DND-41 (cell line): ENCODE measurements at regions not wholly inside any gene's neighbourhood (a gene's known extent, or its start where the extent isn't known, plus 50 kb on each side); places are given as distances from the start of the nearest gene placed in this dataset.

Experiments
- CTCF ChIP-seq: IDR thresholded peaks from 2 replicates; pipeline ENCODE4 v1.5.1; 2012; ENCODE audit warnings: borderline replicate concordance, low read length, moderate library complexity, mild to moderate bottlenecking; ENCODE audit not compliant: poor library complexity, severe bottlenecking; ENCODE audit errors: extremely low read depth
- EZH2 ChIP-seq: IDR thresholded peaks from 3 replicates; pipeline ENCODE4 v1.6.1; 2012; ENCODE audit warnings: borderline replicate concordance, low read depth, mild to moderate bottlenecking, moderate library complexity, low read length, inconsistent platforms; ENCODE audit not compliant: severe bottlenecking

- TF ChIP-seq CTCF = no peak
- TF ChIP-seq EZH2 = no peak
These were observed 208.4 kb upstream of the ADAMTS9 start for GRCh38 chr3:64895991-64896895.
